ENCODE measurements at regions not wholly inside any gene's neighbourhood (a gene's known extent, or its start where the extent isn't known, plus 50 kb on each side); places are given as distances from the start of the nearest gene placed in this dataset.

GRCh38 chr14:85416771-85417170 is 113.2 kb upstream of the FLRT2 start:
- ATAC-seq (no peak), DNase-seq (no peak)
- CTCF ChIA-PET = no interaction called here
- Mint-ChIP-seq H3K9me3 (ENCODE audit: low read depth) (no peaks in the 10 kb centered on the region), H3K4me3 (no peak overlapping the region), H3K27ac (no peak overlapping the region), H3K27me3 (no peaks in the 10 kb centered on the region), H3K4me1 (no peaks in the 10 kb centered on the region), H3K36me3 (ENCODE audit: low read depth) (no peaks in the 10 kb centered on the region)
- intact Hi-C loops (cut with DNase I, micrococcal nuclease) = no loop called here
- POLR2A ChIA-PET = no interaction called here

- no peaks in the 10 kb centered on the region for H3K27me3 Mint-ChIP-seq
- H3K4me3 Mint-ChIP-seq = no peak overlapping the region
- DNase-seq = no peak
- ChIA-PET POLR2A (no interaction called here), CTCF (interaction anchor here (0.6 kb wide), 1 partner anchor 1677 kb away, joined by 3 read pairs; no protein-coding TSS in a partner anchor)
- no peak overlapping the region for H3K27ac Mint-ChIP-seq
- no peaks in the 10 kb centered on the region for H3K9me3 Mint-ChIP-seq (ENCODE audit: low read depth)
- ATAC-seq = no peak
- H3K4me1 Mint-ChIP-seq = no peaks in the 10 kb centered on the region
- intact Hi-C loops (cut with DNase I, micrococcal nuclease) = no loop called here
- no peaks in the 10 kb centered on the region for H3K36me3 Mint-ChIP-seq (ENCODE audit: low read depth)
Measured at GRCh38 chr14:85417396-85417795, 112.5 kb upstream of the FLRT2 start.

- ChIA-PET CTCF (no interaction called here), POLR2A (no interaction called here)
- ATAC-seq (no peak), DNase-seq (no peak)
- H3K27me3 Mint-ChIP-seq = no peaks in the 10 kb centered on the region
- H3K4me1 Mint-ChIP-seq = no peaks in the 10 kb centered on the region
- no peak overlapping the region for H3K27ac Mint-ChIP-seq
- no peaks in the 10 kb centered on the region for H3K9me3 Mint-ChIP-seq (ENCODE audit: low read depth)
- no peak overlapping the region for H3K4me3 Mint-ChIP-seq
- no peaks in the 10 kb centered on the region for H3K36me3 Mint-ChIP-seq (ENCODE audit: low read depth)
- intact Hi-C loops (cut with DNase I, micrococcal nuclease) = no loop called here
Measured at GRCh38 chr14:85418721-85419120, 111.2 kb upstream of the FLRT2 start.

- Mint-ChIP-seq H3K36me3 (ENCODE audit: low read depth) (no peaks in the 10 kb centered on the region), H3K9me3 (ENCODE audit: low read depth) (peaks cover 1% of the 10 kb centered on the region), H3K4me1 (no peaks in the 10 kb centered on the region), H3K27ac (no peak overlapping the region), H3K27me3 (no peaks in the 10 kb centered on the region), H3K4me3 (no peak overlapping the region)
- CTCF ChIA-PET = no interaction called here
- intact Hi-C loops (cut with DNase I, micrococcal nuclease) = no loop called here
- ATAC-seq = no peak
- DNase-seq = no peak
- POLR2A ChIA-PET = no interaction called here
Measured at GRCh38 chr14:85420278-85420677, 109.7 kb upstream of the FLRT2 start.

- Mint-ChIP-seq H3K36me3 (ENCODE audit: low read depth) (no peaks in the 10 kb centered on the region), H3K4me3 (no peak overlapping the region), H3K27ac (no peak overlapping the region), H3K9me3 (ENCODE audit: low read depth) (peaks cover 2% of the 10 kb centered on the region), H3K4me1 (no peaks in the 10 kb centered on the region), H3K27me3 (no peaks in the 10 kb centered on the region)
- DNase-seq (no peak), ATAC-seq (no peak)
- intact Hi-C loops (cut with DNase I, micrococcal nuclease) = no loop called here
- ChIA-PET POLR2A (no interaction called here), CTCF (no interaction called here)
Measured at GRCh38 chr14:85420707-85421106, 109.2 kb upstream of the FLRT2 start.

- POLR2A ChIA-PET = no interaction called here
- H3K27ac Mint-ChIP-seq = no peak overlapping the region
- intact Hi-C loops (cut with DNase I, micrococcal nuclease) = no loop called here
- peaks cover 2% of the 10 kb centered on the region for H3K9me3 Mint-ChIP-seq (ENCODE audit: low read depth)
- no peaks in the 10 kb centered on the region for H3K4me1 Mint-ChIP-seq
- CTCF ChIA-PET = no interaction called here
- no peak overlapping the region for H3K4me3 Mint-ChIP-seq
- H3K36me3 Mint-ChIP-seq (ENCODE audit: low read depth) = no peaks in the 10 kb centered on the region
- ATAC-seq = no peak
- H3K27me3 Mint-ChIP-seq = no peaks in the 10 kb centered on the region
- no peak for DNase-seq
Measured at GRCh38 chr14:85421186-85421877, 108.6 kb upstream of the FLRT2 start.

GRCh38 chr14:85423889-85424288 is 106.1 kb upstream of the FLRT2 start:
- no peak overlapping the region for H3K27ac Mint-ChIP-seq
- POLR2A ChIA-PET = no interaction called here
- no peak overlapping the region for H3K4me3 Mint-ChIP-seq
- no peak for DNase-seq
- peaks cover 2% of the 10 kb centered on the region for H3K9me3 Mint-ChIP-seq (ENCODE audit: low read depth)
- H3K27me3 Mint-ChIP-seq = no peaks in the 10 kb centered on the region
- intact Hi-C loops (cut with DNase I, micrococcal nuclease) = no loop called here
- no peak for ATAC-seq
- CTCF ChIA-PET = no interaction called here
- no peaks in the 10 kb centered on the region for H3K4me1 Mint-ChIP-seq
- no peaks in the 10 kb centered on the region for H3K36me3 Mint-ChIP-seq (ENCODE audit: low read depth)

- ChIA-PET POLR2A (no interaction called here), CTCF (no interaction called here)
- ATAC-seq (no peak), DNase-seq (no peak)
- Mint-ChIP-seq H3K36me3 (ENCODE audit: low read depth) (no peaks in the 10 kb centered on the region), H3K4me1 (no peaks in the 10 kb centered on the region), H3K9me3 (ENCODE audit: low read depth) (peaks cover 2% of the 10 kb centered on the region), H3K27me3 (no peaks in the 10 kb centered on the region), H3K4me3 (no peak overlapping the region), H3K27ac (no peak overlapping the region)
- intact Hi-C loops (cut with DNase I, micrococcal nuclease) = no loop called here
Measured at GRCh38 chr14:85425507-85425906, 104.4 kb upstream of the FLRT2 start.

- no peaks in the 10 kb centered on the region for H3K4me1 Mint-ChIP-seq
- no peaks in the 10 kb centered on the region for H3K36me3 Mint-ChIP-seq (ENCODE audit: low read depth)
- no peak for ATAC-seq
- H3K27ac Mint-ChIP-seq = no peak overlapping the region
- ChIA-PET POLR2A (no interaction called here), CTCF (no interaction called here)
- intact Hi-C loops (cut with DNase I, micrococcal nuclease) = no loop called here
- peaks cover 4% of the 10 kb centered on the region for H3K9me3 Mint-ChIP-seq (ENCODE audit: low read depth)
- H3K27me3 Mint-ChIP-seq = no peaks in the 10 kb centered on the region
- no peak for DNase-seq
- H3K4me3 Mint-ChIP-seq = no peak overlapping the region
Measured at GRCh38 chr14:85426068-85426935, 103.6 kb upstream of the FLRT2 start.

GRCh38 chr14:85428926-85429325 is 101.0 kb upstream of the FLRT2 start:
- intact Hi-C loops (cut with DNase I, micrococcal nuclease) = no loop called here
- no peak for DNase-seq
- CTCF ChIA-PET = no interaction called here
- POLR2A ChIA-PET = no interaction called here
- Mint-ChIP-seq H3K4me1 (no peaks in the 10 kb centered on the region), H3K4me3 (no peak overlapping the region), H3K36me3 (ENCODE audit: low read depth) (no peaks in the 10 kb centered on the region), H3K9me3 (ENCODE audit: low read depth) (peaks cover 4% of the 10 kb centered on the region), H3K27ac (no peak overlapping the region), H3K27me3 (no peaks in the 10 kb centered on the region)
- no peak for ATAC-seq

GRCh38 chr14:85437148-85437547 is 92.8 kb upstream of the FLRT2 start:
- ChIA-PET CTCF (no interaction called here), POLR2A (no interaction called here)
- Mint-ChIP-seq H3K4me1 (no peaks in the 10 kb centered on the region), H3K4me3 (no peak overlapping the region), H3K27me3 (no peaks in the 10 kb centered on the region), H3K36me3 (ENCODE audit: low read depth) (no peaks in the 10 kb centered on the region), H3K27ac (no peak overlapping the region), H3K9me3 (ENCODE audit: low read depth) (no peaks in the 10 kb centered on the region)
- ATAC-seq = no peak
- intact Hi-C loops (cut with DNase I, micrococcal nuclease) = no loop called here
- no peak for DNase-seq

- POLR2A ChIA-PET = no interaction called here
- no peak for DNase-seq
Measured at GRCh38 chr14:85438001-85438400, 91.9 kb upstream of the FLRT2 start.

More at GRCh38 chr14:85438001-85438400, 91.9 kb upstream of the FLRT2 start:
- no peak for ATAC-seq
- Mint-ChIP-seq H3K36me3 (ENCODE audit: low read depth) (no peaks in the 10 kb centered on the region), H3K4me3 (no peak overlapping the region), H3K27ac (no peak overlapping the region), H3K27me3 (no peaks in the 10 kb centered on the region), H3K9me3 (ENCODE audit: low read depth) (no peaks in the 10 kb centered on the region), H3K4me1 (no peaks in the 10 kb centered on the region)
- intact Hi-C loops (cut with DNase I, micrococcal nuclease) = no loop called here
- CTCF ChIA-PET = no interaction called here
